H9 (cell line): ENCODE measurements at regions not wholly inside any gene's neighbourhood (a gene's known extent, or its start where the extent isn't known, plus 50 kb on each side); places are given as distances from the start of the nearest gene placed in this dataset.
"Not testable (repeated sequence)": the region's sequence is repeated elsewhere in the genome, so short reads cannot be mapped to it uniquely, and the experiment has no call there.

Experiments used
- DNase-seq: peaks from one replicate; pipeline ENCODE4 v3.0.0-alpha.2; 2017
- H2AFZ ChIP-seq: one replicate; pipeline ENCODE4 v1.6.1; 2013; ENCODE audit warnings: mild to moderate bottlenecking, low read length, control low read depth, moderate library complexity
- H2AK5ac ChIP-seq: 2 replicates; pipeline ENCODE4 v1.6.1; 2013; ENCODE audit warnings: low read length, control low read depth, mixed read lengths; ENCODE audit not compliant: insufficient read length
- H2BK120ac ChIP-seq: one replicate; pipeline ENCODE4 v1.6.1; 2013; ENCODE audit warnings: low read depth, mild to moderate bottlenecking, low read length, control low read depth, inconsistent platforms; ENCODE audit not compliant: poor library complexity, severe bottlenecking
- H2BK12ac ChIP-seq: 2 replicates; pipeline ENCODE4 v1.6.1; 2013; ENCODE audit warnings: low read length, control low read depth, mixed read lengths, low read depth; ENCODE audit not compliant: insufficient read length
- H2BK15ac ChIP-seq: 2 replicates; pipeline ENCODE4 v1.6.1; 2013; ENCODE audit warnings: low read depth, low read length, control low read depth
- H2BK20ac ChIP-seq: one replicate; pipeline ENCODE4 v1.6.1; 2013; ENCODE audit warnings: low read depth, mild to moderate bottlenecking, low read length, control low read depth, inconsistent platforms; ENCODE audit not compliant: poor library complexity, severe bottlenecking
- H2BK5ac ChIP-seq: 2 replicates; pipeline ENCODE4 v1.6.1; 2013; ENCODE audit warnings: low read length, control low read depth, mixed read lengths; ENCODE audit not compliant: insufficient read length
- H3K14ac ChIP-seq: 2 replicates; pipeline ENCODE4 v1.6.1; 2013; ENCODE audit warnings: low read length, control low read depth; ENCODE audit not compliant: insufficient read depth
- H3K18ac ChIP-seq: 2 replicates; pipeline ENCODE4 v1.6.1; 2013; ENCODE audit warnings: low read depth, mild to moderate bottlenecking, mixed read lengths, low read length, control low read depth; ENCODE audit not compliant: insufficient read length
- H3K23ac ChIP-seq: 2 replicates; pipeline ENCODE4 v1.6.1; 2013; ENCODE audit warnings: low read length, control low read depth, mixed read lengths, low read depth; ENCODE audit not compliant: insufficient read length
- H3K23me2 ChIP-seq: 2 replicates; pipeline ENCODE4 v1.6.1; 2013; ENCODE audit warnings: low read depth, mild to moderate bottlenecking, mixed read lengths, low read length, control low read depth; ENCODE audit not compliant: insufficient read length, poor library complexity, severe bottlenecking
- H3K27ac ChIP-seq: 2 replicates; pipeline ENCODE4 v1.5.1; 2013; ENCODE audit warnings: low read length, control low read depth, mixed read lengths, low read depth; ENCODE audit not compliant: insufficient read length
- H3K27me3 ChIP-seq: 2 replicates; pipeline ENCODE4 v1.6.1; 2013; ENCODE audit warnings: low read length, control low read depth, inconsistent platforms; ENCODE audit not compliant: insufficient read depth
- H3K4ac ChIP-seq: 2 replicates; pipeline ENCODE4 v1.6.1; 2013; ENCODE audit warnings: low read depth, mild to moderate bottlenecking, control low read depth, inconsistent platforms, low read length, moderate library complexity
- H3K4me1 ChIP-seq: 2 replicates; pipeline ENCODE4 v1.6.1; 2013; ENCODE audit warnings: low read length, control low read depth, inconsistent platforms; ENCODE audit not compliant: insufficient read depth
- H3K4me2 ChIP-seq: 2 replicates; pipeline ENCODE4 v1.6.1; 2013; ENCODE audit warnings: low read length, control low read depth, mixed read lengths; ENCODE audit not compliant: insufficient read length, insufficient read depth
- H3K56ac ChIP-seq: 2 replicates; pipeline ENCODE4 v1.6.1; 2013; ENCODE audit warnings: low read depth, mild to moderate bottlenecking, mixed read lengths, low read length, control low read depth; ENCODE audit not compliant: insufficient read length
- H3K79me1 ChIP-seq: 2 replicates; pipeline ENCODE4 v1.6.1; 2013; ENCODE audit warnings: low read depth, mild to moderate bottlenecking, moderate library complexity, low read length, control low read depth, inconsistent platforms; ENCODE audit not compliant: insufficient read depth, poor library complexity, severe bottlenecking
- H3K79me2 ChIP-seq: 2 replicates; pipeline ENCODE4 v1.6.1; 2013; ENCODE audit warnings: low read length, control low read depth, inconsistent platforms; ENCODE audit not compliant: insufficient read depth
- H3K9ac ChIP-seq: 2 replicates; pipeline ENCODE4 v1.6.1; 2013; ENCODE audit warnings: low read length, control low read depth, mixed read lengths; ENCODE audit not compliant: insufficient read length; ENCODE audit errors: extremely low read depth
- H3K9me3 ChIP-seq: one replicate; pipeline ENCODE4 v1.6.1; 2013; ENCODE audit warnings: low read depth, low read length, inconsistent platforms; ENCODE audit not compliant: control insufficient read depth
- H3T11ph ChIP-seq: one replicate; pipeline ENCODE4 v1.6.1; 2013; ENCODE audit warnings: mild to moderate bottlenecking, low read length, control low read depth, inconsistent platforms
- H4K20me1 ChIP-seq: one replicate; pipeline ENCODE4 v1.6.1; 2013; ENCODE audit not compliant: control insufficient read depth, insufficient read length, insufficient read depth
- H4K5ac ChIP-seq: 2 replicates; pipeline ENCODE4 v1.6.1; 2013; ENCODE audit warnings: low read depth, mild to moderate bottlenecking, mixed read lengths, low read length, control low read depth; ENCODE audit not compliant: insufficient read length
- H4K8ac ChIP-seq: replicated peaks from 2 replicates; pipeline ENCODE4 v1.6.1; 2013; ENCODE audit warnings: low read length, control low read depth, mixed read lengths, low read depth; ENCODE audit not compliant: insufficient read length
- H4K91ac ChIP-seq: 2 replicates; pipeline ENCODE4 v1.6.1; 2013; ENCODE audit warnings: low read depth, mild to moderate bottlenecking, moderate library complexity, mixed read lengths, low read length, control low read depth; ENCODE audit not compliant: insufficient read length
- H3K27ac Mint-ChIP-seq, 3 experiments: 2 replicates in 2 of 3; 3 replicates in 1 of 3; pipeline ENCODE4 v1.8.0; 2020 to 2021; ENCODE audit warnings: mixed read lengths in 3 of 3, mild to moderate bottlenecking in 1 of 3, moderate library complexity in 1 of 3
- H3K27me3 Mint-ChIP-seq: 2 replicates; pipeline ENCODE4 v1.8.0; 2021; ENCODE audit warnings: low read depth, mild to moderate bottlenecking, moderate library complexity, mixed read lengths
- H3K36me3 Mint-ChIP-seq, 3 experiments: 2 replicates in 2 of 3; 3 replicates in 1 of 3; pipeline ENCODE4 v1.8.0; 2020 to 2021; ENCODE audit warnings: low read depth in 3 of 3, mixed read lengths in 3 of 3; ENCODE audit not compliant: insufficient read depth in 1 of 3
- H3K4me1 Mint-ChIP-seq, 2 experiments: 2 replicates each; pipeline ENCODE4 v1.8.0; 2020; ENCODE audit warnings: mixed read lengths in 2 of 2
- H3K4me3 Mint-ChIP-seq, 2 experiments: 2 replicates in 1 of 2; 3 replicates in 1 of 2; pipeline ENCODE4 v1.8.0; 2020 to 2021; ENCODE audit warnings: mild to moderate bottlenecking in 2 of 2, mixed read lengths in 2 of 2, moderate library complexity in 1 of 2
- H3K9me3 Mint-ChIP-seq, 2 experiments: 2 replicates in 1 of 2; 3 replicates in 1 of 2; pipeline ENCODE4 v1.8.0; 2020; ENCODE audit warnings: mild to moderate bottlenecking in 2 of 2, mixed read lengths in 2 of 2, moderate library complexity in 1 of 2
- WGBS: extraction: QIAGEN DNeasy Blood & Tissue Kit; methylation state at CpG from one replicate; pipeline ENCODE4 v1.1.7; 2013; ENCODE audit warnings: missing lambda C conversion rate, low lambda C conversion rate, mixed read lengths; ENCODE audit not compliant: insufficient read length; ENCODE audit errors: extremely low coverage; 5-methylcytosine and 5-hydroxymethylcytosine counted together

GRCh38 chr9:63296848-63297247, 1988.2 kb downstream of the FOXD4L5 start:
- not testable (repeated sequence) for H3K79me2 ChIP-seq, H3K14ac ChIP-seq, H3K79me1 ChIP-seq, H2BK120ac ChIP-seq, H2BK5ac ChIP-seq, H2BK15ac ChIP-seq, H3K4me1 ChIP-seq, H3T11ph ChIP-seq, H4K8ac ChIP-seq, H3K9ac ChIP-seq, H2BK12ac ChIP-seq, H3K4ac ChIP-seq, H2BK20ac ChIP-seq, H4K20me1 ChIP-seq, H3K9me3 Mint-ChIP-seq, H3K27me3 Mint-ChIP-seq, H3K36me3 Mint-ChIP-seq, H3K23ac ChIP-seq, H4K91ac ChIP-seq, H3K27ac Mint-ChIP-seq, H3K18ac ChIP-seq, H3K4me3 Mint-ChIP-seq, H3K4me1 Mint-ChIP-seq, H2AK5ac ChIP-seq, H3K27ac ChIP-seq, H3K9me3 ChIP-seq, H2AFZ ChIP-seq, DNase-seq, H3K56ac ChIP-seq, H3K23me2 ChIP-seq, H3K4me2 ChIP-seq, H3K27me3 ChIP-seq, H4K5ac ChIP-seq
- no CpG with 5 or more reads among the region's 14 CpGs for WGBS

- not testable (repeated sequence) for H3K27me3 ChIP-seq, H3K4me1 Mint-ChIP-seq, H3K4me3 Mint-ChIP-seq, H2BK15ac ChIP-seq, H4K8ac ChIP-seq, H3K23me2 ChIP-seq, H3K56ac ChIP-seq, H3T11ph ChIP-seq, H4K91ac ChIP-seq, H3K9me3 ChIP-seq, H3K4me1 ChIP-seq, DNase-seq, H3K27ac Mint-ChIP-seq, H2BK12ac ChIP-seq, H2AK5ac ChIP-seq, H3K9ac ChIP-seq, H2BK5ac ChIP-seq, H3K14ac ChIP-seq, H3K36me3 Mint-ChIP-seq, H3K4ac ChIP-seq, H2BK20ac ChIP-seq, H3K79me1 ChIP-seq, H2AFZ ChIP-seq, H4K20me1 ChIP-seq, H3K23ac ChIP-seq, H3K18ac ChIP-seq, H3K9me3 Mint-ChIP-seq, H3K4me2 ChIP-seq, H3K27ac ChIP-seq, H3K27me3 Mint-ChIP-seq, H4K5ac ChIP-seq, H2BK120ac ChIP-seq, H3K79me2 ChIP-seq
- no CpG with 5 or more reads among the region's 27 CpGs for WGBS
Measured at GRCh38 chr9:63296366-63296765, 1988.6 kb downstream of the FOXD4L5 start.
